Activated T-helper 2 cell treated with anti-CD3 and anti-CD28 coated beads, Interferon-gamma antibody, Interleukin-2, Interleukin-4, amounts not matched to agents 10 μg/mL and 5 μg/mL and 100 μg/mL, durations not matched to agents 14 hours and 24 hours and 36 hours (primary cell): ENCODE measurements at regions not wholly inside any gene's neighbourhood (a gene's known extent, or its start where the extent isn't known, plus 50 kb on each side); places are given as distances from the start of the nearest gene placed in this dataset.
"Not testable (repeated sequence)": the region's sequence is repeated elsewhere in the genome, so short reads cannot be mapped to it uniquely, and the experiment has no call there.

Source experiments
- DNase-seq: peaks from one replicate; pipeline ENCODE4 v3.0.0; 2021; ENCODE audit warnings: low spot score
- H3K27ac Mint-ChIP-seq: one replicate; pipeline ENCODE4 v1.8.0; 2021; ENCODE audit warnings: mixed read lengths
- H3K27me3 Mint-ChIP-seq: one replicate; pipeline ENCODE4 v1.8.0; 2021; ENCODE audit warnings: low read depth, mixed read lengths
- H3K36me3 Mint-ChIP-seq: one replicate; pipeline ENCODE4 v1.8.0; 2021; ENCODE audit warnings: low read depth, mixed read lengths
- H3K4me1 Mint-ChIP-seq: one replicate; pipeline ENCODE4 v1.8.0; 2021; ENCODE audit warnings: low read depth, mixed read lengths
- H3K4me3 Mint-ChIP-seq: one replicate; pipeline ENCODE4 v1.8.0; 2021; ENCODE audit warnings: low read depth, mild to moderate bottlenecking, moderate library complexity, mixed read lengths
- H3K9me3 Mint-ChIP-seq: one replicate; pipeline ENCODE4 v1.8.0; 2021; ENCODE audit warnings: mixed read lengths
- intact Hi-C: fragments of 100-400 bp; cut with micrococcal nuclease; formaldehyde crosslinking; loops from one replicate; pipeline ENCODE4 v1.15.1; 2023

- H3K4me3 Mint-ChIP-seq, DNase-seq, H3K4me1 Mint-ChIP-seq, H3K36me3 Mint-ChIP-seq, intact Hi-C loops, H3K27ac Mint-ChIP-seq, H3K27me3 Mint-ChIP-seq: not testable (repeated sequence)
- peaks cover 19% of the 10 kb centered on the region for H3K9me3 Mint-ChIP-seq
Observed at GRCh38 chr6:60365901-60366300, 1920.1 kb downstream of the KHDRBS2 start.

DNA sequence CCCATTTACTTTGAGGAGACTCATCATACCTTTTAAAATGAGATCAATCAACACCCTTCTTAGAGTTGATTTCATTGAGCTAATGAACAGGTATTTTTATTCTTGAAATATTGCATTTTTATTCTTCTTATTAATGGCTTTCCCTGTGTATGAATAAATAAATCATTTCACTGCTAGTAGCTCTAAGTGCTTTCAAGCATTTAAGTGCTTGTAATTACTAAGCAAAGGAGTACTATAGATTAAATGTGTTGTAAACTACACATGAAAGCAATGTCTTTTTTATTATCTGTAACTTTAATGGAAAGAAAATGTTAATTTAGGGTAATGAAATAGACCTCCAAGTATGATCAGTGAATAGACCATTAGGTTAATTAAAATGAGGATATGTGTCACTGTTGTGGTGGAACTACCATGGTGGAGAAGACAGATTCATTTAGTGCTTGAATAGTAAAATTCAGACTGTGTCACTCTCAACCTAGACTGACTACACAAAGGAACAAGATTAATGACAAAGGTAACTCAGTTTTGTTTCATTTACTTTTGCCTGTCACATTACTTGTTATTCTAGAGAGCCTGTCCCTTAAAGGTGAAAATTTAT, 1943.5 kb downstream of the KHDRBS2 start:
- intact Hi-C loops, DNase-seq, H3K27me3 Mint-ChIP-seq: not testable (repeated sequence)

GRCh38 chr6:60338328-60339071, 1947.5 kb downstream of the KHDRBS2 start:
- H3K36me3 Mint-ChIP-seq, H3K4me3 Mint-ChIP-seq: not testable (repeated sequence)

More for the DNA sequence above, 1943.5 kb downstream of the KHDRBS2 start:
- not testable (repeated sequence) for H3K36me3 Mint-ChIP-seq, H3K4me1 Mint-ChIP-seq, H3K27ac Mint-ChIP-seq, H3K4me3 Mint-ChIP-seq
- peaks cover 25% of the 10 kb centered on the region for H3K9me3 Mint-ChIP-seq

GRCh38 chr6:60335124-60335523, 1950.9 kb downstream of the KHDRBS2 start:
- intact Hi-C loops, H3K36me3 Mint-ChIP-seq, H3K27ac Mint-ChIP-seq, DNase-seq, H3K4me3 Mint-ChIP-seq, H3K27me3 Mint-ChIP-seq, H3K4me1 Mint-ChIP-seq: not testable (repeated sequence)
- peaks cover 41% of the 10 kb centered on the region for H3K9me3 Mint-ChIP-seq

More at GRCh38 chr6:60338328-60339071, 1947.5 kb downstream of the KHDRBS2 start:
- H3K27ac Mint-ChIP-seq, intact Hi-C loops, H3K4me1 Mint-ChIP-seq, DNase-seq, H3K27me3 Mint-ChIP-seq: not testable (repeated sequence)
- H3K9me3 Mint-ChIP-seq, result peaks cover 41% of the 10 kb centered on the region

- H3K27me3 Mint-ChIP-seq, H3K36me3 Mint-ChIP-seq, H3K4me3 Mint-ChIP-seq, intact Hi-C loops, H3K4me1 Mint-ChIP-seq, DNase-seq, H3K27ac Mint-ChIP-seq: not testable (repeated sequence)
- peaks cover 50% of the 10 kb centered on the region for H3K9me3 Mint-ChIP-seq
Observed at GRCh38 chr6:60333708-60334107, 1952.3 kb downstream of the KHDRBS2 start.

DNA sequence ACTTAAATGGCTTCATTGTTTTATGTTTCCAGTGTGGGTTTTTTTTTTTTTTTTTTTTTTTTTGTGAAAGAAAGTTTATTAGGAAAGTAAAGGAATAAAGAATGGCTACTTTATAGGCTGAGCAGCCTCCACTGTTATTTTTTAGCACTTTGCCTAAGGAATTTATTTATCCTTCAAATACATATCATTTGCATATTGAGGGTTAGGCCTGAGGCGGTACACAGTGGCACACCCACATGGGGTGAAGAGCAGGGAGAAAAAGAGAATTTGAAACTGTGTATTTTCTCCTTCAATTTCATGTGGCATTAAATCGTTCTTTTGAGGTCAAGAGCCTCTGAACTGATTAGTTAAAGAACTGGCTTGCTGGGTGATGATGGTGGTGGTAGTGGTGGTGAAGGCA, 1977.1 kb downstream of the KHDRBS2 start:
- intact Hi-C loops, H3K4me3 Mint-ChIP-seq, H3K4me1 Mint-ChIP-seq, DNase-seq, H3K27me3 Mint-ChIP-seq, H3K27ac Mint-ChIP-seq, H3K36me3 Mint-ChIP-seq: not testable (repeated sequence)
- peaks cover 17% of the 10 kb centered on the region for H3K9me3 Mint-ChIP-seq
